SK-N-SH (cell line): ENCODE measurements at regions not wholly inside any gene's neighbourhood (a gene's known extent, or its start where the extent isn't known, plus 50 kb on each side); places are given as distances from the start of the nearest gene placed in this dataset.

ENCODE experiments used
- CTCF ChIA-PET: fragments of 300-600, 350-600 bp; formaldehyde crosslinking; extraction: SDS; loops from one replicate; lab custom pipeline; 2021; lab: Yijun Ruan, JAX
- POLR2A ChIA-PET: fragments of 350-600 bp; sonication (Branson Sonifier 250); formaldehyde crosslinking; extraction: SDS; loops from one replicate; lab custom pipeline; 2020; ENCODE audit warnings: antibody characterized with exemption, inconsistent platforms; lab: Yijun Ruan, JAX
- DNase-seq: peaks from one replicate; pipeline ENCODE4 v3.0.0; 2012
- H2AFZ ChIP-seq: fragments of 200-600 bp; sonication (generic); 2 replicates; pipeline ENCODE4 v1.8.1; 2016; ENCODE audit warnings: antibody characterized with exemption, mild to moderate bottlenecking, low read depth
- H3F3A ChIP-seq: fragments of 200-600 bp; sonication (generic); replicated peaks from 2 replicates; pipeline ENCODE3; 2016; ENCODE audit warnings: antibody characterized with exemption, mild to moderate bottlenecking; ENCODE audit not compliant: insufficient read depth
- H3K27ac ChIP-seq, 2 experiments: fragments of 200-500 bp in 1 of 2; fragments of 200-600 bp in 1 of 2; sonication (Bioruptor generic) in 1 of 2; sonication (generic), shearing (Covaris generic) in 1 of 2; 2 replicates each; pipeline versions ENCODE4 v1.5.1 to v1.6.1; 2014 to 2016; ENCODE audit warnings: low read depth in 2 of 2, inconsistent platforms in 1 of 2, low read length in 1 of 2, mild to moderate bottlenecking in 1 of 2, mixed read lengths in 1 of 2
- H3K27me3 ChIP-seq: fragments of 200-600 bp; sonication (generic), shearing (Covaris generic); 2 replicates; pipeline ENCODE4 v1.6.1; 2016; ENCODE audit warnings: mixed run types; ENCODE audit not compliant: insufficient read depth
- H3K36me3 ChIP-seq, 2 experiments: fragments of 200-500 bp in 1 of 2; fragments of 200-600 bp in 1 of 2; sonication (Bioruptor generic) in 1 of 2; sonication (generic) in 1 of 2; replicated peaks in 1 of 2; 2 replicates each; pipeline versions ENCODE3 to v1.5.1; 2014 to 2016; ENCODE audit warnings: low read length in 1 of 2, mild to moderate bottlenecking in 1 of 2; ENCODE audit not compliant: insufficient read depth in 2 of 2, control insufficient read depth in 1 of 2
- H3K4me1 ChIP-seq, 2 experiments: fragments of 200-500 bp in 1 of 2; fragments of 200-600 bp in 1 of 2; sonication (Bioruptor generic) in 1 of 2; sonication (generic), shearing (Covaris generic) in 1 of 2; 2 replicates each; pipeline versions ENCODE4 v1.5.1 to v1.6.1; 2014 to 2016; ENCODE audit warnings: low read depth in 1 of 2, low read length in 1 of 2, mixed run types in 1 of 2; ENCODE audit not compliant: insufficient read depth in 2 of 2, control insufficient read depth in 1 of 2
- H3K4me2 ChIP-seq: fragments of 200-600 bp; sonication (generic), shearing (Covaris generic); 2 replicates; pipeline ENCODE4 v1.6.1; 2017; ENCODE audit warnings: mixed run types
- H3K4me3 ChIP-seq, 2 experiments: fragments of 200-500 bp in 1 of 2; fragments of 200-600 bp in 1 of 2; sonication (Bioruptor generic) in 1 of 2; sonication (generic), shearing (Covaris generic) in 1 of 2; 2 replicates each; pipeline versions ENCODE4 v1.5.1 to v1.8.1; 2014 to 2016; ENCODE audit warnings: low read depth in 2 of 2, inconsistent platforms in 1 of 2, low read length in 1 of 2, mild to moderate bottlenecking in 1 of 2, mixed read lengths in 1 of 2, moderate library complexity in 1 of 2
- H3K79me2 ChIP-seq: fragments of 200-600 bp; sonication (generic); 2 replicates; pipeline ENCODE4 v1.8.1; 2017; ENCODE audit warnings: mild to moderate bottlenecking; ENCODE audit not compliant: insufficient read depth
- H3K9ac ChIP-seq: fragments of 200-600 bp; sonication (generic); 2 replicates; pipeline ENCODE4 v1.6.1; 2017; ENCODE audit warnings: mixed run types
- H3K9me2 ChIP-seq: fragments of 200-600 bp; sonication (generic); 2 replicates; pipeline ENCODE4 v1.6.1; 2017; ENCODE audit warnings: mixed run types
- H3K9me3 ChIP-seq: fragments of 200-600 bp; sonication (generic); 2 replicates; pipeline ENCODE4 v1.6.1; 2017; ENCODE audit warnings: mixed run types, mild to moderate bottlenecking, moderate library complexity
- H4K20me1 ChIP-seq: fragments of 200-600 bp; sonication (generic); 2 replicates; pipeline ENCODE4 v1.6.1; 2017; ENCODE audit warnings: mild to moderate bottlenecking, mixed run types; ENCODE audit not compliant: insufficient read depth
- EP300 ChIP-seq, 2 experiments: IDR thresholded peaks; 2 replicates each; pipeline versions ENCODE4 v1.4.0 to v1.6.1; 2012; ENCODE audit warnings: borderline replicate concordance in 1 of 2, low read depth in 1 of 2, low read length in 1 of 2
- FOXM1 ChIP-seq: IDR thresholded peaks from 2 replicates; pipeline ENCODE4 v1.4.0; 2012; ENCODE audit warnings: low read depth, mild to moderate bottlenecking
- GABPA ChIP-seq: IDR thresholded peaks from 2 replicates; pipeline ENCODE4 v1.4.0; 2012; ENCODE audit warnings: low read depth, mild to moderate bottlenecking
- GATA2 ChIP-seq: sonication (generic); formaldehyde crosslinking; IDR thresholded peaks from 2 replicates; pipeline ENCODE4 v1.5.0; 2020; ENCODE audit warnings: mild to moderate bottlenecking, missing genetic modification reagents
- MAX ChIP-seq: IDR thresholded peaks from 2 replicates; pipeline ENCODE4 v1.4.0; 2012; ENCODE audit warnings: low read depth
- MXI1 ChIP-seq: IDR thresholded peaks from 2 replicates; pipeline ENCODE4 v1.6.1; 2012; ENCODE audit warnings: mild to moderate bottlenecking, low read depth, low read length, improper control_type of control experiment
- RCOR1 ChIP-seq: fragments of 150-350 bp; IDR thresholded peaks from 2 replicates; pipeline ENCODE4 v1.6.1; 2017; ENCODE audit warnings: antibody characterized with exemption, low read length
- SMC3 ChIP-seq: IDR thresholded peaks from 2 replicates; pipeline ENCODE4 v1.6.1; 2012; ENCODE audit warnings: low read depth, low read length, improper control_type of control experiment
- USF2 ChIP-seq: fragments of 150-350 bp; IDR thresholded peaks from 2 replicates; pipeline ENCODE4 v1.6.1; 2017; ENCODE audit warnings: antibody characterized with exemption, low read length, low read depth, borderline replicate concordance
- WGBS: methylation state at CpG from one replicate; pipeline ENCODE4 v1.1.6; 2017; ENCODE audit warnings: low lambda C conversion rate; 5-methylcytosine and 5-hydroxymethylcytosine counted together
- TF ChIP-seq, protein P1 (sequence below): IDR thresholded peaks from 2 replicates; pipeline ENCODE4; 2012
- TF ChIP-seq, protein P2 (sequence below): IDR thresholded peaks from 2 replicates; pipeline ENCODE4 v1.6.1; 2012; ENCODE audit warnings: mild to moderate bottlenecking, low read depth, low read length, moderate library complexity

GRCh38 chrX:98514032-98514431 is 1630.3 kb downstream of the RPA4 start:
- H3K79me2 ChIP-seq, result no peaks in the 10 kb centered on the region
- no peak for DNase-seq
- no peak overlapping the region for H3K4me2 ChIP-seq
- no peaks in the 10 kb centered on the region for H3K4me1 ChIP-seq
- H3K9ac ChIP-seq, result no peak overlapping the region
- H2AFZ ChIP-seq, result no peak overlapping the region
- H3K4me3 ChIP-seq, result no peak overlapping the region
- H3K9me2 ChIP-seq, result no peaks in the 10 kb centered on the region
- TF ChIP-seq USF2 (no peak), RCOR1 (no peak), GABPA (no peak), MXI1 (no peak), FOXM1 (no peak), EP300 (IDR thresholded peaks at IDR 0.05; ENCODE audit: borderline replicate concordance in 1 of 2, low read depth in 1 of 2, low read length in 1 of 2) (no peak), MAX (no peak), GATA2 (CRISPR knock-in tag) (no peak)
- TF ChIP-seq, protein P1, sequence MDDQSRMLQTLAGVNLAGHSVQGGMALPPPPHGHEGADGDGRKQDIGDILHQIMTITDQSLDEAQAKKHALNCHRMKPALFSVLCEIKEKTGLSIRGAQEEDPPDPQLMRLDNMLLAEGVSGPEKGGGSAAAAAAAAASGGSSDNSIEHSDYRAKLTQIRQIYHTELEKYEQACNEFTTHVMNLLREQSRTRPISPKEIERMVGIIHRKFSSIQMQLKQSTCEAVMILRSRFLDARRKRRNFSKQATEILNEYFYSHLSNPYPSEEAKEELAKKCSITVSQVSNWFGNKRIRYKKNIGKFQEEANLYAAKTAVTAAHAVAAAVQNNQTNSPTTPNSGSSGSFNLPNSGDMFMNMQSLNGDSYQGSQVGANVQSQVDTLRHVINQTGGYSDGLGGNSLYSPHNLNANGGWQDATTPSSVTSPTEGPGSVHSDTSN, result no peak
- TF ChIP-seq, protein P2, sequence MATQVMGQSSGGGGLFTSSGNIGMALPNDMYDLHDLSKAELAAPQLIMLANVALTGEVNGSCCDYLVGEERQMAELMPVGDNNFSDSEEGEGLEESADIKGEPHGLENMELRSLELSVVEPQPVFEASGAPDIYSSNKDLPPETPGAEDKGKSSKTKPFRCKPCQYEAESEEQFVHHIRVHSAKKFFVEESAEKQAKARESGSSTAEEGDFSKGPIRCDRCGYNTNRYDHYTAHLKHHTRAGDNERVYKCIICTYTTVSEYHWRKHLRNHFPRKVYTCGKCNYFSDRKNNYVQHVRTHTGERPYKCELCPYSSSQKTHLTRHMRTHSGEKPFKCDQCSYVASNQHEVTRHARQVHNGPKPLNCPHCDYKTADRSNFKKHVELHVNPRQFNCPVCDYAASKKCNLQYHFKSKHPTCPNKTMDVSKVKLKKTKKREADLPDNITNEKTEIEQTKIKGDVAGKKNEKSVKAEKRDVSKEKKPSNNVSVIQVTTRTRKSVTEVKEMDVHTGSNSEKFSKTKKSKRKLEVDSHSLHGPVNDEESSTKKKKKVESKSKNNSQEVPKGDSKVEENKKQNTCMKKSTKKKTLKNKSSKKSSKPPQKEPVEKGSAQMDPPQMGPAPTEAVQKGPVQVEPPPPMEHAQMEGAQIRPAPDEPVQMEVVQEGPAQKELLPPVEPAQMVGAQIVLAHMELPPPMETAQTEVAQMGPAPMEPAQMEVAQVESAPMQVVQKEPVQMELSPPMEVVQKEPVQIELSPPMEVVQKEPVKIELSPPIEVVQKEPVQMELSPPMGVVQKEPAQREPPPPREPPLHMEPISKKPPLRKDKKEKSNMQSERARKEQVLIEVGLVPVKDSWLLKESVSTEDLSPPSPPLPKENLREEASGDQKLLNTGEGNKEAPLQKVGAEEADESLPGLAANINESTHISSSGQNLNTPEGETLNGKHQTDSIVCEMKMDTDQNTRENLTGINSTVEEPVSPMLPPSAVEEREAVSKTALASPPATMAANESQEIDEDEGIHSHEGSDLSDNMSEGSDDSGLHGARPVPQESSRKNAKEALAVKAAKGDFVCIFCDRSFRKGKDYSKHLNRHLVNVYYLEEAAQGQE, result no peak
- H3K27ac ChIP-seq, result no peak overlapping the region
- no peaks in the 10 kb centered on the region for H3F3A ChIP-seq
- no peaks in the 10 kb centered on the region for H3K9me3 ChIP-seq
- POLR2A ChIA-PET, result no interaction called here
- H3K27me3 ChIP-seq, result no peaks in the 10 kb centered on the region
- no peaks in the 10 kb centered on the region for H4K20me1 ChIP-seq
- CTCF ChIA-PET, result no interaction called here
- H3K36me3 ChIP-seq, result no peaks in the 10 kb centered on the region

DNA sequence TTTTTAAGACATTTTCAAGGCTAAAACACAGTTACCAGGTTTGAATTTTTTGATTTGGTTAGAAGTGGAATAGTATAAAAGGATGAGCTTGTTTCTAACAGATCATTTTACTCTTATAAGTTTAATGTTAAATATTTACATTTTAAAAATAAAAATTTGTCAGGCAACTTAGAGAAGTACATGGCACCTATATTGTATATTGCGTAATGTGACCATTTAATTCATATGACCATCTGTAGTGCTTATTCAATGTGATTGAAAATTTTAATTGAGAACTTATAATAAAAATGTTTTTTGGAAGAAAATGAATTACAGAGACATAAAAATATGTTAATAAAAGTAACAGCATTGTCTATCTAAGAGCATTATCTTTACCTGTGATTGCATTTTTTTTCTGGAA is 1632.4 kb downstream of the RPA4 start:
- no peaks in the 10 kb centered on the region for H3K4me1 ChIP-seq
- H4K20me1 ChIP-seq, result no peaks in the 10 kb centered on the region
- WGBS, result 5% methylated on average over 1 of the region's 1 CpG
- H3K9me2 ChIP-seq, result no peaks in the 10 kb centered on the region
- H3K27ac ChIP-seq, result no peak overlapping the region
- H3K4me2 ChIP-seq, result no peak overlapping the region
- TF ChIP-seq MXI1 (no peak), SMC3 (no peak)
- H2AFZ ChIP-seq, result no peak overlapping the region
- H3K9me3 ChIP-seq, result no peaks in the 10 kb centered on the region
- CTCF ChIA-PET, result no interaction called here
- no peak overlapping the region for H3K4me3 ChIP-seq
- H3K36me3 ChIP-seq, result no peaks in the 10 kb centered on the region
- no peaks in the 10 kb centered on the region for H3K27me3 ChIP-seq
- no peaks in the 10 kb centered on the region for H3K79me2 ChIP-seq
- no peak for DNase-seq
- POLR2A ChIA-PET, result no interaction called here
- H3K9ac ChIP-seq, result no peak overlapping the region
- H3F3A ChIP-seq, result no peaks in the 10 kb centered on the region
